Prostate gland (tissue), 2 donors: ENCODE measurements at regions not wholly inside any gene's neighbourhood (a gene's known extent, or its start where the extent isn't known, plus 50 kb on each side); places are given as distances from the start of the nearest gene placed in this dataset.

Source experiments
- DNase-seq: peaks from one replicate; pipeline ENCODE4 v3.0.0-alpha.2; 2019; ENCODE audit warnings: low spot score
- H3K27ac ChIP-seq, 2 donors: fragments of 200-600 bp; sonication (generic); 2 replicates each; pipeline ENCODE4 v1.5.1; 2017 to 2019
- H3K27me3 ChIP-seq: fragments of 200-600 bp; sonication (generic); replicated peaks from 2 replicates; pipeline ENCODE4 v1.5.1; 2019; ENCODE audit not compliant: insufficient read depth
- H3K36me3 ChIP-seq, 2 donors: fragments of 200-600 bp; sonication (generic); 1 replicate in 1 of 2; 2 replicates in 1 of 2; pipeline versions ENCODE4 v1.5.1 to v1.8.1; 2017 to 2019
- H3K4me1 ChIP-seq: fragments of 200-600 bp; sonication (generic); replicated peaks from 2 replicates; pipeline ENCODE4 v1.5.1; 2019
- H3K4me3 ChIP-seq, 2 donors: fragments of 200-600 bp; sonication (generic); 2 replicates each; pipeline ENCODE4 v1.5.1; 2017 to 2019
- H3K9me3 ChIP-seq: fragments of 200-600 bp; sonication (generic); 2 replicates; pipeline ENCODE4 v1.5.1; 2017
- POLR2A ChIP-seq: fragments of 450-650 bp; IDR thresholded peaks from one replicate; pipeline ENCODE4 v1.6.1; 2016; ENCODE audit warnings: antibody characterized with exemption, mild to moderate bottlenecking
- POLR2AphosphoS5 ChIP-seq: sonication (generic); formaldehyde crosslinking; IDR thresholded peaks from one replicate; pipeline ENCODE4 v1.6.1; 2017; ENCODE audit warnings: antibody characterized with exemption
- WGBS: methylation state at CpG from one replicate; pipeline ENCODE4 v1.1.5; 2018; 5-methylcytosine and 5-hydroxymethylcytosine counted together
- intact Hi-C: fragments of 100-400 bp; cut with DNase I; formaldehyde crosslinking; loops from one replicate; pipeline ENCODE4 v1.14.2; 2022
- TF ChIP-seq, protein P1 (sequence below), 4 experiments: fragments of 200-600 bp in 2 of 4; fragments of 450-650 bp in 2 of 4; sonication (generic) in 2 of 4; IDR thresholded peaks; 1 replicate in 3 of 4; 2 replicates in 1 of 4; pipeline ENCODE4 v1.5.1; 2016 to 2019; ENCODE audit warnings: antibody characterized with exemption in 4 of 4, mild to moderate bottlenecking in 2 of 4, moderate library complexity in 2 of 4

DNA sequence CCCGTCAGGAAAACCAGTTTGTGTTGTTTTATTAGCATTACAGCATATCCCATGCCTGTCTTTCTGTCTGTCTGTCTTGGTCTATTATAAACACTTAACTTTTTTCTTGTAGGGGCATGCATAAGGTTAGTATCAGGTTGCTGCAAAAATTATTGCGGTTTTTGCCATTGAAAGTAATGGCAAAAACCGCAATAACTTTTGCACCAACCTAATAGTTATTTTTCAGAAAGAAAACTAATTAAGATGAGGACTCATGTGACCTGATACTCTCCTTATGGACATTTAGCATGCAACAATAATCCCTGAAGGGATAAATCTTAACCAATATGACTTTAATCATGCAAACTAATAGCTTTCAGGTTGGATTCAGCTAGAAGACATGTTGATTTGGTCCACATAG lies 326.7 kb upstream of the SUCLG2 start:
- Histone ChIP-seq H3K27me3 (no peaks in the 10 kb centered on the region), H3K4me3 (no peak overlapping the region), H3K9me3 (no peaks in the 10 kb centered on the region), H3K4me1 (no peaks in the 10 kb centered on the region), H3K36me3 (no peaks in the 10 kb centered on the region), H3K27ac (no peak overlapping the region)
- no peak for DNase-seq
- TF ChIP-seq POLR2AphosphoS5 (no peak), POLR2A (no peak)
- TF ChIP-seq, protein P1, sequence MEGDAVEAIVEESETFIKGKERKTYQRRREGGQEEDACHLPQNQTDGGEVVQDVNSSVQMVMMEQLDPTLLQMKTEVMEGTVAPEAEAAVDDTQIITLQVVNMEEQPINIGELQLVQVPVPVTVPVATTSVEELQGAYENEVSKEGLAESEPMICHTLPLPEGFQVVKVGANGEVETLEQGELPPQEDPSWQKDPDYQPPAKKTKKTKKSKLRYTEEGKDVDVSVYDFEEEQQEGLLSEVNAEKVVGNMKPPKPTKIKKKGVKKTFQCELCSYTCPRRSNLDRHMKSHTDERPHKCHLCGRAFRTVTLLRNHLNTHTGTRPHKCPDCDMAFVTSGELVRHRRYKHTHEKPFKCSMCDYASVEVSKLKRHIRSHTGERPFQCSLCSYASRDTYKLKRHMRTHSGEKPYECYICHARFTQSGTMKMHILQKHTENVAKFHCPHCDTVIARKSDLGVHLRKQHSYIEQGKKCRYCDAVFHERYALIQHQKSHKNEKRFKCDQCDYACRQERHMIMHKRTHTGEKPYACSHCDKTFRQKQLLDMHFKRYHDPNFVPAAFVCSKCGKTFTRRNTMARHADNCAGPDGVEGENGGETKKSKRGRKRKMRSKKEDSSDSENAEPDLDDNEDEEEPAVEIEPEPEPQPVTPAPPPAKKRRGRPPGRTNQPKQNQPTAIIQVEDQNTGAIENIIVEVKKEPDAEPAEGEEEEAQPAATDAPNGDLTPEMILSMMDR (IDR thresholded peaks at IDR 0.05) = no peak
- intact Hi-C loops = no loop called here
- WGBS = 85% methylated on average over 3 of the region's 3 CpGs

DNA sequence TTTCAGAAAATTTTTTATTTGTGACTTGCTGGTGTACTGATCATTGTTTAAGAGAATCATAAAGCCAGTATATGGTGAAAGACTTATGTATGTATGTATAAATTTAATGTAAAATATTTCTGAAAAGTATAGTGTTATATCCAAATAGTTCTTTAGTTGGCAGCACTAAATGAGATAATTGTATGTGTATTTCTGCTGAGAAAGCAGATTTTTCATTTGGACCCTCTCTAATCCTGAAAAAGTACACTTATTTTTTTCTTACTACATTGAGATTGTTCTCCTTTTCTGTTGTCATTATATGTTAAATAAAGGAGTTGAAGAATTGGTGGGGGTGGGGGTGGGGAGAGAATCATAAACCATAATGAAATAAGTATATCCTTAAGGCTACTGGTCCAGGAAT lies 324.9 kb upstream of the SUCLG2 start:
- intact Hi-C loops = no loop called here
- Histone ChIP-seq H3K27me3 (no peaks in the 10 kb centered on the region), H3K36me3 (no peaks in the 10 kb centered on the region), H3K4me3 (no peak overlapping the region), H3K4me1 (no peaks in the 10 kb centered on the region), H3K9me3 (no peaks in the 10 kb centered on the region), H3K27ac (no peak overlapping the region)
- DNase-seq = no peak
- TF ChIP-seq POLR2AphosphoS5 = no peak
- TF ChIP-seq POLR2A = no peak
- TF ChIP-seq, protein P1 (IDR thresholded peaks at IDR 0.05) = no peak

DNA sequence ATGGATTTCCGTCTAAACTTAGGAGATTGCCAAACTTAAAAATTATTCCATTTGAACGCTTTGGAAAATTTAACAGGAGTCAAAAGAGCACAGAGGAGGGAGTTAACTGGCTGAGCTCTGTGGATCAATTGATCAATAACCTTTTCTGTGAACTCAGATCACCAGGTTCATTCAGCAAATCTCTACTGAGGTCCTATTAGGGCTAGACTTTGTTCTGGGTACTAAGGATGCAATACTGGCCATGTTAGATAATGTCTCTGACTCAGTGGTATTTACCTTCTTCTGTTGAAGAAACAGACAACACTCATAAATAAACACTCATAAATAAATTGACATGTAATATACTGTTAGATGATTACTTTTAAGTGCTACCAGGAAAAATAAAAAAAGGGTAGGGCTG lies 323.4 kb upstream of the SUCLG2 start:
- intact Hi-C loops = no loop called here
- no peak for DNase-seq
- WGBS = 79% methylated on average over 2 of the region's 2 CpGs

DNA sequence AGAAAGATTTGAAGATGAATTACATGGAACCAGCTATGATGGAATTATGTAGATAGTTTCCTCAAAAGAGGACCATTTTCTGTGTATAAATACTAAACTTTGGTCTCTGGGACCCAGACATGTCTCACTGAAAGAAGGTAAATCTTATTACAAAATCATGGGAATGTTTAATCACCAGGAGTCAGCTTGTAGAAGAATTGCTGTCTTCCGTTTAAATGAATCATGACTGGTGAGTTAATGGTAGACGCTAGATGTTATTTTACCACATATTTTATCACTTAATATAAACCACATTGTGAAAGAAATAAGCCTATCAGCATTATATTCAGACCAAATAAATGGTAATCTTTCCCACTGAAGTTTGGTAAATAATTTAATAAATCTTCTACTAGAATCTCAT lies 322.3 kb upstream of the SUCLG2 start:
- no peaks in the 10 kb centered on the region for H3K36me3 ChIP-seq
- no peaks in the 10 kb centered on the region for H3K9me3 ChIP-seq
- intact Hi-C loops = no loop called here
- no peaks in the 10 kb centered on the region for H3K27me3 ChIP-seq
- WGBS = 78% methylated on average over 2 of the region's 2 CpGs
- no peak for DNase-seq
- TF ChIP-seq, protein P1 (IDR thresholded peaks at IDR 0.05) = no peak
- TF ChIP-seq POLR2A (no peak), POLR2AphosphoS5 (no peak)
- H3K4me3 ChIP-seq = no peak overlapping the region
- H3K4me1 ChIP-seq = no peaks in the 10 kb centered on the region
- H3K27ac ChIP-seq = no peak overlapping the region

More for the DNA sequence above, 323.4 kb upstream of the SUCLG2 start:
- no peaks in the 10 kb centered on the region for H3K9me3 ChIP-seq
- H3K4me3 ChIP-seq = no peak overlapping the region
- H3K27me3 ChIP-seq = no peaks in the 10 kb centered on the region
- H3K36me3 ChIP-seq = no peaks in the 10 kb centered on the region
- no peaks in the 10 kb centered on the region for H3K4me1 ChIP-seq
- TF ChIP-seq POLR2AphosphoS5 = no peak
- TF ChIP-seq, protein P1 (IDR thresholded peaks at IDR 0.05) = no peak
- TF ChIP-seq POLR2A = no peak
- no peak overlapping the region for H3K27ac ChIP-seq

DNA sequence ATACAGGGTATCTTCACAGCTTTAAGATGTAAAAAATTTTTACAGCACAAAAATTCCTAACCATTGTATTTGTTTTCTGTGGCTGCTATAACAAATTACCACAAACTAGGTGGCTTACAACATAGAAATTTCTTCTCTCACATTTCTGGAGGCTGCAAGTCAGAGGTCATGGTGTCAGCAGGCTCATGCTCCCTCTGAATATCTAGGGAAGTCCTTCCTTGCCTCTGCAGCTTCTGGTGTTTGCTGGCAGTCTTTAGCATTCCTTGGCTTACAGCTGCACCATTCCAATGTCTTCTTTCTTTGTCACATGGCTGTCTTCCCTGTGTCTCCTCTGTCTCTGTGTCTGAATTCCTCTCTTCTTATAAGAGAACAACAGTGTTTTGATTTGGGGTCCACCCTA lies 310.2 kb upstream of the SUCLG2 start:
- no peaks in the 10 kb centered on the region for H3K4me1 ChIP-seq
- no peaks in the 10 kb centered on the region for H3K27me3 ChIP-seq
- TF ChIP-seq POLR2AphosphoS5 = no peak
- TF ChIP-seq, protein P1 (IDR thresholded peaks at IDR 0.05) = no peak
- no peak for TF ChIP-seq POLR2A
- H3K4me3 ChIP-seq = no peak overlapping the region
- no peaks in the 10 kb centered on the region for H3K9me3 ChIP-seq
- H3K36me3 ChIP-seq = no peaks in the 10 kb centered on the region
- no peak for DNase-seq
- intact Hi-C loops = no loop called here
- H3K27ac ChIP-seq = no peak overlapping the region
